Upper lobe of left lung (tissue), 6 donors: ENCODE measurements at regions not wholly inside any gene's neighbourhood (a gene's known extent, or its start where the extent isn't known, plus 50 kb on each side); places are given as distances from the start of the nearest gene placed in this dataset.

Experiments used
- ATAC-seq, 2 donors: fragments of 200-7000 bp; cut with Tn5 transposase; one replicate each; pipeline ENCODE4 v1.9.1; 2022; ENCODE audit warnings: mild to moderate bottlenecking in 2 of 2, moderate library complexity in 2 of 2; ENCODE audit not compliant: low FRiP score in 2 of 2
- DNase-seq, 2 donors: peaks; one replicate each; pipeline ENCODE4 v3.0.0-alpha.2; 2019 to 2020
- H3K27ac ChIP-seq, 4 donors: fragments of 200-600 bp; sonication (generic); one replicate each; pipeline ENCODE4 v1.5.1; 2016 to 2019
- H3K27me3 ChIP-seq, 4 donors: fragments of 200-600 bp; sonication (generic); one replicate each; pipeline ENCODE4 v1.5.1; 2017 to 2019
- H3K36me3 ChIP-seq, 4 donors: fragments of 200-600 bp; sonication (generic); one replicate each; pipeline ENCODE4 v1.5.1; 2016 to 2019
- H3K4me1 ChIP-seq, 4 donors: fragments of 200-600 bp; sonication (generic); one replicate each; pipeline ENCODE4 v1.5.1; 2018 to 2019
- H3K4me3 ChIP-seq, 4 donors: fragments of 200-600 bp; sonication (generic); one replicate each; pipeline ENCODE4 v1.5.1; 2017 to 2019; ENCODE audit warnings: mild to moderate bottlenecking in 2 of 4, moderate library complexity in 1 of 4
- H3K9me3 ChIP-seq, 4 donors: fragments of 200-600 bp; sonication (generic); one replicate each; pipeline ENCODE4 v1.5.1; 2018 to 2019
- CTCF ChIP-seq, 6 experiments: fragments of 450-650 bp in 4 of 6; fragments of 200-600 bp in 2 of 6; sonication (generic) in 2 of 6; IDR thresholded peaks; one replicate each; pipeline ENCODE4 v1.5.1; 2016 to 2019; ENCODE audit warnings: antibody characterized with exemption in 6 of 6
- EP300 ChIP-seq, 4 donors: sonication (generic); formaldehyde crosslinking; IDR thresholded peaks; one replicate each; pipeline ENCODE4 v1.5.1; 2017; ENCODE audit warnings: antibody characterized with exemption in 4 of 4, control low read depth in 2 of 4
- POLR2A ChIP-seq, 4 donors: fragments of 450-650 bp; IDR thresholded peaks; one replicate each; pipeline ENCODE4 v1.5.1; 2016 to 2017; ENCODE audit warnings: antibody characterized with exemption in 4 of 4, mild to moderate bottlenecking in 2 of 4
- POLR2AphosphoS5 ChIP-seq, 2 donors: sonication (generic); formaldehyde crosslinking; IDR thresholded peaks; one replicate each; pipeline ENCODE4 v1.5.1; 2017; ENCODE audit warnings: antibody characterized with exemption in 2 of 2
- WGBS, 2 donors: methylation state at CpG; one replicate each; pipeline ENCODE4 v1.1.5; 2017 to 2018; 5-methylcytosine and 5-hydroxymethylcytosine counted together
- donor health status: DM: no; HTN: no; CAD: no; lungs with moderate emphysema.
- donor health status: DM: no; HTN: yes; CAD: no; lungs with severe emphysema.

DNA sequence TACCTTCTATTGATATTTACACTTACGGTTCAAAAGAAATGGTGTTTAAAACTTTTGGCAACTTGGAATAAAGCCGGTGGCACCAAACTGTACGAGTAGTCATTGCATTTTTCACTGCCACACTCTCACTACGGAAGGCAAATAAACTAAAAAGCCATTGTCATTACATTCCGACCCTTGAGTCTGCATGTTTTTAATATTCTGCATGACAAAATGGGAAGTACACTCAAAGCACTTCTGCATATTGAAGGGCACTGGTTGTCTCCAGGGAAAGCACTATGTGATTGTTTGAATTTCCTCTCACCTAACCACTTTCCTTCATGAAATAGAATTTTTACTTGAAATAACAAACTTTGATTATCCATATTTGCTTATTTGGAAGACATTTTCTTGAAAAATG, 426.3 kb downstream of the CETN3 start:
- no peak overlapping the region for H3K4me3 ChIP-seq
- no peaks in the 10 kb centered on the region for H3K36me3 ChIP-seq
- TF ChIP-seq EP300 (IDR thresholded peaks at IDR 0.05) (no peak), POLR2AphosphoS5 (IDR thresholded peaks at IDR 0.05) (no peak), CTCF (IDR thresholded peaks at IDR 0.05) (no peak), POLR2A (IDR thresholded peaks at IDR 0.05) (no peak)
- no peaks in the 10 kb centered on the region for H3K27me3 ChIP-seq
- WGBS, 2 donors = 46 to 52% methylated on average over 5 of the region's 5 CpGs
- peaks cover 0 to 3% (median 0%) of the 10 kb centered on the region in 4 donors for H3K4me1 ChIP-seq
- no peaks in the 10 kb centered on the region for H3K9me3 ChIP-seq
- H3K27ac ChIP-seq = no peak overlapping the region
- ATAC-seq (no peak), DNase-seq (no peak)

DNA sequence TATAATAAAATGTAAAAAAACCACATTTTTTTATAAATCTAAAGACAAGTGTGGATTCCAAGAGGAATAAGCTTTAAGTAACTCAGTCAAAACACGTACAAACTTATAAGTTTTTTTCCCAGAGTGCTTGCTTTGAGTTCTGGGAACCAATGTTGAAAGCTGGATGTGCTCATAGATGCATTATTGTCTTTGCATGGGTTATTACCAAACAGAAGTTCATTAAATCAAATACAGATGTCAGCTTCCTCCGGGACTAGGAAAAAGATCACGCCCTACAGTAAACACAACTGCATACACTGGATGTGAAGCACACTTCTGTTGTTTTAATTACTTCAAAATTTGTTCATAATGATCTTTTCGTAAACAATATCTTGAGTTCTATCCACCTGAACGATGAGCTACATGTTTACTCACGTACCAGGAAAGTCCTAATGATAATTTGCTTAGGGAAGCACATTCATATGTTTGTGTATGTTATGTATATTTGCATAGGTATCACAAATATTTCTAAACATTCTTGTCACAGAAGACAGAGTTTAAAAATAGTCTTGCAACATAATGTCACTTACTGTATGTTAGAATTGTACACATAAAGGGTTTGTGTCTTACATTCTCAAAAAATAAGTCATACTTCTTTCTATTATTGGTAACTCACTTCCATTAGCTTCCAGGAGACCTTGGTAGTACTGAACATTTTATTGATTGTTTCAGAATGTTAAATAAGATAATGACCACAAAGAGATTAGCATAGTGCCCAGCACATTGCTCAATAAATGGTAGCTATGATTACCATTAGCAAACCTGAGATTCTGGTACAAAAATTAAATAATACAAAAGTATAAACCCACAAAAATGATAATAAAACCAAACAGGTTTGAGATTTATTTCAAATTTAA, 427.4 kb downstream of the CETN3 start:
- Histone ChIP-seq H3K4me1 (peaks cover 0 to 3% (median 0%) of the 10 kb centered on the region in 4 donors), H3K36me3 (no peaks in the 10 kb centered on the region), H3K27ac (no peak overlapping the region), H3K9me3 (no peaks in the 10 kb centered on the region), H3K27me3 (no peaks in the 10 kb centered on the region), H3K4me3 (no peak overlapping the region)
- WGBS, 2 donors = 60 to 66% methylated on average over 6 of the region's 6 CpGs
- TF ChIP-seq CTCF (IDR thresholded peaks at IDR 0.05) (no peak), POLR2AphosphoS5 (IDR thresholded peaks at IDR 0.05) (no peak), EP300 (IDR thresholded peaks at IDR 0.05) (no peak), POLR2A (IDR thresholded peaks at IDR 0.05) (no peak)
- ATAC-seq (no peak), DNase-seq (no peak)

DNA sequence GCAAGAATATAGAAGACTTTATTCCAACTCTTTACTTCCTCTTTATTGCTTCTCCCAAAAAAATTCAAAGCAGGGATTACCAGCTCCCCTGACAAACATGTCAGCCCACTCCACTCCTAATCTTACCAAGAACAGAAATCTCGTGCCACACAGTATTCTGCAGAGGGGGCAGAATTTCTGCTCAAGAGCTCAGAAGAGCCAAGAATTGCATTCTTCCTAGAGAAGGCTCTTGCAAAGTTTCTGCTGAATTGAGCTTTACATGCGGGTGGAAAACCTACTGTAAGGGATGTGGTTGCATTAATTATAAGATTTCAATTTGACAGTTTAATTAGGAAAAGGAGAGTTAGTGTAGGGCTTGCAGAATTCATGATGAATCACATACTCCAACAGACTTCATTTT, 428.5 kb downstream of the CETN3 start:
- ATAC-seq (no peak), DNase-seq (no peak)
- TF ChIP-seq EP300 (IDR thresholded peaks at IDR 0.05) = no peak
- no peak for TF ChIP-seq POLR2AphosphoS5 (IDR thresholded peaks at IDR 0.05)
- TF ChIP-seq POLR2A (IDR thresholded peaks at IDR 0.05) = no peak
- no peak for TF ChIP-seq CTCF (IDR thresholded peaks at IDR 0.05)
- H3K27me3 ChIP-seq = no peaks in the 10 kb centered on the region
- H3K36me3 ChIP-seq = no peaks in the 10 kb centered on the region
- H3K4me1 ChIP-seq = peaks cover 0 to 3% (median 0%) of the 10 kb centered on the region in 4 donors
- H3K27ac ChIP-seq = no peak overlapping the region
- H3K4me3 ChIP-seq = no peak overlapping the region
- no peaks in the 10 kb centered on the region for H3K9me3 ChIP-seq
- WGBS, 2 donors = 46 to 65% methylated on average over 2 of the region's 2 CpGs

DNA sequence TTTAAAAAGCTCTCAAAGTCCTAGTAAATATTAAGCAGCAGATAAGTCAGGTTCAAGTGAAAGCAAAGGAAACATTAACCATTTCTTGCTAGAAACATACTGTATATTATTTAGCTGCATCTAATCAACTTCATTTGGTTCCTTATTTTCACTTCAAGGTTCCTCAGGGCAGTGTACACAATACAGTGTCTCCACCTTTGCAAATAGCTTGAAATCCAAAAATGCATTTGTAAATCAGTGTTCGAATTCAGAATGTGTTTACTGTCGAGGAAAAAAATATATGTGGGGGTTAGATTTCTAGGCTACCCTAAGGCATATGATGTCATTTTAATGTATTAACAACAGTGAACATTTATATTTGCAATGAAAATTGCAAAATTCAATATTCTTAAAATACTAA, 436.0 kb downstream of the CETN3 start:
- H3K4me3 ChIP-seq = no peak overlapping the region
- no peak for TF ChIP-seq EP300 (IDR thresholded peaks at IDR 0.05)
- no peak for TF ChIP-seq POLR2A (IDR thresholded peaks at IDR 0.05)
- TF ChIP-seq POLR2AphosphoS5 (IDR thresholded peaks at IDR 0.05) = no peak
- no peak for TF ChIP-seq CTCF (IDR thresholded peaks at IDR 0.05)
- no peaks in the 10 kb centered on the region for H3K4me1 ChIP-seq
- no peaks in the 10 kb centered on the region for H3K9me3 ChIP-seq
- no peaks in the 10 kb centered on the region for H3K36me3 ChIP-seq
- no peak for DNase-seq
- 81 to 88% methylated on average over 2 of the region's 2 CpGs for WGBS, 2 donors
- H3K27ac ChIP-seq = no peak overlapping the region
- no peak for ATAC-seq
- H3K27me3 ChIP-seq = no peaks in the 10 kb centered on the region

DNA sequence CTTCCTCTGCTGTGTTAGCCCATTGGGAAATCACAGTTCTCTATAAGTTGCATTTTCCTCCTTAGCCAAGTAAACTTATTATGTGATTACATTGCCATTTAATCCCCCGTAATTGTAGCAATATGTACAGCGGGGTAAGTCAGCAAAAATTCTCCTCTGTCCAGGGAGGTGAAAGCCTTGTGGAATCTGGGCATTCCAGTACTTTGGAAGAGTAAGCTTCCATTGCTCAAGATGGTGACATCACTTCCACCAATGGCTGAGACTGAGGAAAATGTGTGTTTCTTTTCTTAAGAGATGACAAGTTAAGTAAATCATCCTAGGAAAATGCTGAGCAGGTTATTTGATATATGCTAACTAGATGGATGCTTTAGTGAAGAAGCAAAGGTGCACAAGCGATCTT, 436.7 kb downstream of the CETN3 start:
- DNase-seq = no peak
- H3K4me3 ChIP-seq = no peak overlapping the region
- H3K27me3 ChIP-seq = no peaks in the 10 kb centered on the region
- TF ChIP-seq POLR2A (IDR thresholded peaks at IDR 0.05) (no peak), CTCF (IDR thresholded peaks at IDR 0.05) (no peak), EP300 (IDR thresholded peaks at IDR 0.05) (no peak), POLR2AphosphoS5 (IDR thresholded peaks at IDR 0.05) (no peak)
- 78 to 83% methylated on average over 3 of the region's 3 CpGs for WGBS, 2 donors
- ATAC-seq = no peak
- H3K4me1 ChIP-seq = peaks cover 0 to under 1% (median 0%) of the 10 kb centered on the region in 4 donors
- H3K27ac ChIP-seq = no peak overlapping the region
- no peaks in the 10 kb centered on the region for H3K36me3 ChIP-seq
- H3K9me3 ChIP-seq = no peaks in the 10 kb centered on the region
